ENCODE measurements at regions not wholly inside any gene's neighbourhood (a gene's known extent, or its start where the extent isn't known, plus 50 kb on each side); places are given as distances from the start of the nearest gene placed in this dataset.

GRCh38 chr12:3409662-3410061, 81.3 kb upstream of the PRMT8 start:
- Histone ChIP-seq H3K36me3 (ENCODE audit: control insufficient read depth, insufficient read depth, low read length) (no peaks in the 10 kb centered on the region), H3K79me2 (ENCODE audit: control insufficient read depth, insufficient read depth, low read length) (no peaks in the 10 kb centered on the region), H3K9ac (ENCODE audit: insufficient read depth, low read length) (no peak overlapping the region), H3K27me3 (ENCODE audit: control insufficient read depth, insufficient read depth, low read length) (no peaks in the 10 kb centered on the region), H3K4me1 (ENCODE audit: control insufficient read depth, extremely low read depth, insufficient read depth, low read length) (no peaks in the 10 kb centered on the region), H3K27ac (ENCODE audit: insufficient read depth, low read length) (no peak overlapping the region), H3K4me2 (ENCODE audit: extremely low read depth, insufficient read depth, low read length) (no peak overlapping the region), H3K9me3 (ENCODE audit: control insufficient read depth, insufficient read depth, low read depth, low read length) (no peaks in the 10 kb centered on the region), H3K4me3 (replicated peaks in 1 of 4; ENCODE audit: control extremely low read depth in 1 of 4, insufficient read depth in 1 of 4, low read depth in 3 of 4, low read length in 4 of 4) (no peak overlapping the region), H2AFZ (ENCODE audit: low read length) (no peak overlapping the region), H4K20me1 (ENCODE audit: control insufficient read depth, extremely low read depth, insufficient read depth, low read length) (no peaks in the 10 kb centered on the region)
- no peak for DNase-seq (ENCODE audit: low read depth in 2 of 2)
- TF ChIP-seq EZH2 (IDR thresholded peaks at IDR 0.05; ENCODE audit: low read length, missing control alignments): no peak
- no peak for TF ChIP-seq CTCF (conservative IDR thresholded peaks at IDR 0.05 in 1 of 2, IDR thresholded peaks at IDR 0.05 in 1 of 2; ENCODE audit: low read depth in 1 of 2, low read length in 2 of 2)

GRCh38 chr12:3416159-3416558, 74.8 kb upstream of the PRMT8 start:
- Histone ChIP-seq H3K79me2 (ENCODE audit: control insufficient read depth, insufficient read depth, low read length) (no peaks in the 10 kb centered on the region), H3K4me1 (ENCODE audit: control insufficient read depth, extremely low read depth, insufficient read depth, low read length) (no peaks in the 10 kb centered on the region), H4K20me1 (ENCODE audit: control insufficient read depth, extremely low read depth, insufficient read depth, low read length) (no peaks in the 10 kb centered on the region), H3K4me2 (ENCODE audit: extremely low read depth, insufficient read depth, low read length) (no peak overlapping the region), H3K27me3 (ENCODE audit: control insufficient read depth, insufficient read depth, low read length) (no peaks in the 10 kb centered on the region), H3K9ac (ENCODE audit: insufficient read depth, low read length) (no peak overlapping the region), H3K36me3 (ENCODE audit: control insufficient read depth, insufficient read depth, low read length) (no peaks in the 10 kb centered on the region), H3K27ac (ENCODE audit: insufficient read depth, low read length) (no peak overlapping the region), H3K9me3 (ENCODE audit: control insufficient read depth, insufficient read depth, low read depth, low read length) (no peaks in the 10 kb centered on the region), H2AFZ (ENCODE audit: low read length) (no peak overlapping the region), H3K4me3 (replicated peaks in 1 of 4; ENCODE audit: control extremely low read depth in 1 of 4, insufficient read depth in 1 of 4, low read depth in 3 of 4, low read length in 4 of 4) (no peak overlapping the region)
- DNase-seq (ENCODE audit: low read depth in 2 of 2): no peak
- TF ChIP-seq EZH2 (IDR thresholded peaks at IDR 0.05; ENCODE audit: low read length, missing control alignments): no peak
- no peak for TF ChIP-seq CTCF (conservative IDR thresholded peaks at IDR 0.05 in 1 of 2, IDR thresholded peaks at IDR 0.05 in 1 of 2; ENCODE audit: low read depth in 1 of 2, low read length in 2 of 2)

- TF ChIP-seq EZH2 (IDR thresholded peaks at IDR 0.05; ENCODE audit: low read length, missing control alignments) (no peak), CTCF (conservative IDR thresholded peaks at IDR 0.05 in 1 of 2, IDR thresholded peaks at IDR 0.05 in 1 of 2; ENCODE audit: low read depth in 1 of 2, low read length in 2 of 2) (no peak)
- Histone ChIP-seq H3K27ac (ENCODE audit: insufficient read depth, low read length) (no peak overlapping the region), H3K9ac (ENCODE audit: insufficient read depth, low read length) (no peak overlapping the region), H3K4me2 (ENCODE audit: extremely low read depth, insufficient read depth, low read length) (no peak overlapping the region), H3K4me3 (replicated peaks in 1 of 4; ENCODE audit: control extremely low read depth in 1 of 4, insufficient read depth in 1 of 4, low read depth in 3 of 4, low read length in 4 of 4) (no peak overlapping the region), H3K36me3 (ENCODE audit: control insufficient read depth, insufficient read depth, low read length) (no peaks in the 10 kb centered on the region), H4K20me1 (ENCODE audit: control insufficient read depth, extremely low read depth, insufficient read depth, low read length) (no peaks in the 10 kb centered on the region), H3K9me3 (ENCODE audit: control insufficient read depth, insufficient read depth, low read depth, low read length) (no peaks in the 10 kb centered on the region), H3K27me3 (ENCODE audit: control insufficient read depth, insufficient read depth, low read length) (no peaks in the 10 kb centered on the region), H2AFZ (ENCODE audit: low read length) (no peak overlapping the region), H3K4me1 (ENCODE audit: control insufficient read depth, extremely low read depth, insufficient read depth, low read length) (no peaks in the 10 kb centered on the region), H3K79me2 (ENCODE audit: control insufficient read depth, insufficient read depth, low read length) (no peaks in the 10 kb centered on the region)
- DNase-seq (ENCODE audit: low read depth in 2 of 2): no peak
These were observed 74.3 kb upstream of the PRMT8 start for GRCh38 chr12:3416670-3417069.

Data from fibroblast of lung (primary cell).